G401 (cell line): ENCODE measurements at regions not wholly inside any gene's neighbourhood (a gene's known extent, or its start where the extent isn't known, plus 50 kb on each side); places are given as distances from the start of the nearest gene placed in this dataset.
"Not testable (repeated sequence)": the region's sequence is repeated elsewhere in the genome, so short reads cannot be mapped to it uniquely, and the experiment has no call there.

Experiments used
- DNase-seq: peaks from one replicate; pipeline ENCODE4 v3.0.0-alpha.2; 2015; ENCODE audit warnings: low spot score
- in situ Hi-C: cut with HindIII; loops from 2 replicates; pipeline ENCODE4 v1.10.0; 2016; ENCODE audit warnings: low sequenced_read_pairs, mixed read lengths

GRCh38 chr6:169109411-169110220 is 144.0 kb downstream of the THBS2 start:
- in situ Hi-C loops: no loop called here

GRCh38 chr6:169108753-169109152 is 144.9 kb downstream of the THBS2 start:
- in situ Hi-C loops: no loop called here
- no peak for DNase-seq

More at GRCh38 chr6:169109411-169110220, 144.0 kb downstream of the THBS2 start:
- DNase-seq: no peak

GRCh38 chr6:169106176-169106575 is 147.5 kb downstream of the THBS2 start:
- in situ Hi-C loops: no loop called here
- no peak for DNase-seq

- in situ Hi-C loops: no loop called here
- DNase-seq: no peak
Measured at GRCh38 chr6:169101981-169102380, 151.7 kb downstream of the THBS2 start.

- DNase-seq: no peak
- in situ Hi-C loops: no loop called here
Measured at GRCh38 chr6:169101036-169101805, 152.4 kb downstream of the THBS2 start.

GRCh38 chr6:169099411-169100202 is 154.0 kb downstream of the THBS2 start:
- DNase-seq: no peak
- in situ Hi-C loops: no loop called here

GRCh38 chr6:169098651-169099050 is 155.0 kb downstream of the THBS2 start:
- in situ Hi-C loops, DNase-seq: not testable (repeated sequence)

- DNase-seq: no peak
- in situ Hi-C loops: no loop called here
Measured at GRCh38 chr6:169098116-169098515, 155.5 kb downstream of the THBS2 start.

GRCh38 chr6:169097381-169097959 is 156.2 kb downstream of the THBS2 start:
- DNase-seq: no peak
- in situ Hi-C loops: no loop called here

- DNase-seq: no peak
- in situ Hi-C loops: no loop called here
Measured at GRCh38 chr6:169096388-169096787, 157.3 kb downstream of the THBS2 start.

GRCh38 chr6:169095153-169095552 is 158.5 kb downstream of the THBS2 start:
- in situ Hi-C loops: no loop called here

GRCh38 chr6:169094552-169094950 is 159.1 kb downstream of the THBS2 start:
- DNase-seq: no peak
- in situ Hi-C loops: no loop called here

More at GRCh38 chr6:169095153-169095552, 158.5 kb downstream of the THBS2 start:
- no peak for DNase-seq

GRCh38 chr6:169093770-169094551 is 159.7 kb downstream of the THBS2 start:
- in situ Hi-C loops: no loop called here
- DNase-seq: no peak

GRCh38 chr6:169093066-169093723 is 160.5 kb downstream of the THBS2 start:
- in situ Hi-C loops: no loop called here
- DNase-seq: no peak

GRCh38 chr6:169092375-169092774 is 161.3 kb downstream of the THBS2 start:
- in situ Hi-C loops: no loop called here
- DNase-seq: no peak

- in situ Hi-C loops, DNase-seq: not testable (repeated sequence)
Measured at GRCh38 chr6:169090514-169091127, 163.0 kb downstream of the THBS2 start.

GRCh38 chr6:169088762-169089161 is 164.9 kb downstream of the THBS2 start:
- DNase-seq: no peak
- in situ Hi-C loops: no loop called here
